GM12873 (cell line): ENCODE measurements at regions not wholly inside any gene's neighbourhood (a gene's known extent, or its start where the extent isn't known, plus 50 kb on each side); places are given as distances from the start of the nearest gene placed in this dataset.

Source experiments
- CTCF ChIP-seq: IDR thresholded peaks from 2 replicates; pipeline ENCODE4 v1.5.1; 2012; ENCODE audit warnings: low read depth, mild to moderate bottlenecking, moderate library complexity, low read length, control low read depth; ENCODE audit not compliant: insufficient read depth; ENCODE audit errors: missing control alignments

DNA sequence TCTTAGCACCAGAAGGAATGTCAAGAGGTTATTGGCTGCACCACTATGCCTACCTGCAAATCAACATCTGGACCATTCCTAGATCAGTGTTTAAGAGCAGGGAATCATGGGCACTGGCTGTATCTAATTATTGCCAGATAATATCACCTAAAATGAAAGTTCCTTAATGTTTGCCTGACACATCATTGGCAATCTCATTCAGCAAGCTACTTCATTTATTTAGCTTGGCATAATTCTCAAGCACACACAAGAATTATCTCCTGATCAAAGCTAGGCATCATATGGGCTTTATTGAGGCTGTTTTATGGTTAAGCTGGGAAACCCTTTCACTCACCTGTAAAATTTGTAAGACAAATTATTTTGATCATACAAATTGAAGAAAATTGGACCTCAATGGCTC is 581.7 kb downstream of the INHBA start:
- TF ChIP-seq CTCF = no peak

DNA sequence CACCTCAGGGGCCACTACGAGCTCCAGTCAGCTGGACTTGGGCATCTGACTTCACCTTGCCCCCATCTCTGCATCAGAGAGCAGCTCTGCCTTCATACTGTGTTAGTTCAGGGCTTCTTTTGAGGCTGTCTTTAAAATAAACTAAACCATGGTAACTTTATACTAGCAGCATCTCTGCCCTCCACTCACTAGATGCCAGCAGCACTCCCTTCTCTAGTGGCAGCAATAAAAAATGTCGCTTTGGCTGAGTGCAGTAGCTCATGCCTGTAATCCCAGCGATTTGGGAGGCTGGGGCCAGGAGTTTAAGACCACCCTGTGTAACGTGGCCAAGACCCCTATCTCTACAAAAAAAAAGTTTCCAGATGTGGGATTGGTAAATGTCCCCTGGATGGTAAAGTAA is 584.4 kb downstream of the INHBA start:
- no peak for TF ChIP-seq CTCF

- TF ChIP-seq CTCF = no peak
Measured at GRCh38 chr7:41117431-41117830, 585.5 kb downstream of the INHBA start.

DNA sequence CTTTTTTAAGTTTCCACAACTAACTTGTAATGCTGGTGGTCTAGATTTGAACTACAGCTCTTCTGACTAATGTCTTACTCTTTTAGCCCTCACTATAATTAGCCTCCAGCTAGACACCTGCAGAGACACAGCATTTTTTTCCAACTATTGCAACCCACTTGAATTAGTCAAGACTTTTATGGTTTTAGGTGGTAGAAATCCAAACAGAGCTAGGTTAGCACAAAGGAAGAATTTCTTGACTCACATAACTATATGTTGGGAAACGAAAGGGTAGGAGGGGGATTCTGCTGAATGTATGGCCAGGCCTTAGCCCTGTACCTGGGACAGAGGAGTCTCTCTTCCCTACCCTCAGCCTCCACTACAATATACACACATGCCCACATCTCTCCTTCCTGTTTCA is 586.1 kb downstream of the INHBA start:
- no peak for TF ChIP-seq CTCF

DNA sequence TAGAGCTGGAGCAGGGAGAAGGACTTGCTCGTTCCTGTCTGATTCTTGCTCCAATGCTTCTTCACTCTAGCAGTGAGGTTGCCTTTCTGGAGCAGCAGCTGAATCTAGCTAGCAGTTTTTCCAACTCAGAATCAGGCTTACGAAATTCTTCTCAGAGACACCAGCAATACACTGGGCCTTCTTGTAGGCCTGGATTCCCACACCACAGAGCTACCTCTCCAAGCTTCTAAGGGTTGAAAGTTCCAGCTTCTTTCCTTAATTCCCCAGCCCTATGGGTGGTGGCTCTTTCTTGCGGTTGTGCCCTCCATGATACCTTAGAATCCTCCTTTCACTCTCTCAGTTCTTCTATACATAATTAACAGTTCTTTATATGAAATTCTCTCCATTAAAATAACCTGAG is 586.6 kb downstream of the INHBA start:
- no peak for TF ChIP-seq CTCF

GRCh38 chr7:41114691-41115090 is 588.2 kb downstream of the INHBA start:
- TF ChIP-seq CTCF = no peak

DNA sequence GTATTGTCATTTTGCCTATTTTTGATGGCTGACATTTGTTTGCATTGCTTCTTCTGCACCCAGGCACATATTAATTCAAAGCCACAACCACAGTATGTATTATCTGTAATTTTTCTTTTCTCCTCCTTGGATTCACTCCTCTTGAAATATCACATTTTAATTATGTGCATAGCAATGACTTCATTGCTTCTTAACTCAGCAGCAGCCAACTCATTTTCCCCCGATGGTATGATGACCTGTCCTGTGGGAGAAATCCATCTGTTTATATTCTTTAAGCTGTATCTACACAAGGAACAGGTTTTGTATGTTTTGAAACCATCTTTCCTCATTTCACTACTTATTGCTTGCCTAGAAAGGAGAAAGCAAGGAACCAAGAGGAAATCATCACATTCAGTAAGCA is 588.8 kb downstream of the INHBA start:
- no peak for TF ChIP-seq CTCF

DNA sequence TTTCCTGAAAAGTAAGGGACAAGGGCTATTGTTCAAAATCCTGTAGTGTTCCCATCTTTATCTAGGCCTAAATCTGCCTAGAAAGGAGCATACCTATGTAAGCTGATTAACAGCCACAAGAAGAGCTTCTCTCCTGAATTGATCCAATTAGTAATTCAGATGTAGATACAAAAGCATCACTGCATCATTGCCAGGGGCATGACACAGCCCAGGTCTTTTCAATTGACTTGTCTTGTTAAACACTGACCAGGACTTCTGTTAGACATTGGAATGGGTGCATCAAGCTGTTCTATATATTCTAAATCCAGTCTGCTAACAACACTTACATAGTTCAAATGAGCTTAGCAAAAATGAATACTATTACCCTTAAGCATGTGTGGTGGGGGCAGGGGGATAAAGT is 589.2 kb downstream of the INHBA start:
- TF ChIP-seq CTCF = no peak
